ENCODE measurements at regions not wholly inside any gene's neighbourhood (a gene's known extent, or its start where the extent isn't known, plus 50 kb on each side); places are given as distances from the start of the nearest gene placed in this dataset.

DNA sequence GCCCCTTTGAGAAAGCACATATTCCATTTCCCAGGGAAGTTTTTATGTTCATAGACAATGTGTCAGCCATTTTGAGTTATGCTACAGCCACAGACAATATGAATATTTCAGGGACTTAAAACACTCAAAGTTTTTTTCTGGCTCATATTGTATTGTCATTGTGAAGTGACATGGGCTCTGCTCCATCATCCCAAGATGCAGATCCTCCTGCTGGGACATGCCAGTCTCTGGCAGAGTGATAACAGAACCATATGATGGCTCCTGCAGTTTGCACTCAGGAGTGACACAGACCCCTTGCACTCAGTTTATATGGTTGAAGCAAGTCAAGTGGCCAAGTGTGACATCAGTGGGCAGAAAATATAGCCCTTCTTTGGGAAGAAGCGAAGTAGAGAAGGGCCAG is 498.4 kb upstream of the TUSC1 start:
- TF ChIP-seq, protein P1, sequence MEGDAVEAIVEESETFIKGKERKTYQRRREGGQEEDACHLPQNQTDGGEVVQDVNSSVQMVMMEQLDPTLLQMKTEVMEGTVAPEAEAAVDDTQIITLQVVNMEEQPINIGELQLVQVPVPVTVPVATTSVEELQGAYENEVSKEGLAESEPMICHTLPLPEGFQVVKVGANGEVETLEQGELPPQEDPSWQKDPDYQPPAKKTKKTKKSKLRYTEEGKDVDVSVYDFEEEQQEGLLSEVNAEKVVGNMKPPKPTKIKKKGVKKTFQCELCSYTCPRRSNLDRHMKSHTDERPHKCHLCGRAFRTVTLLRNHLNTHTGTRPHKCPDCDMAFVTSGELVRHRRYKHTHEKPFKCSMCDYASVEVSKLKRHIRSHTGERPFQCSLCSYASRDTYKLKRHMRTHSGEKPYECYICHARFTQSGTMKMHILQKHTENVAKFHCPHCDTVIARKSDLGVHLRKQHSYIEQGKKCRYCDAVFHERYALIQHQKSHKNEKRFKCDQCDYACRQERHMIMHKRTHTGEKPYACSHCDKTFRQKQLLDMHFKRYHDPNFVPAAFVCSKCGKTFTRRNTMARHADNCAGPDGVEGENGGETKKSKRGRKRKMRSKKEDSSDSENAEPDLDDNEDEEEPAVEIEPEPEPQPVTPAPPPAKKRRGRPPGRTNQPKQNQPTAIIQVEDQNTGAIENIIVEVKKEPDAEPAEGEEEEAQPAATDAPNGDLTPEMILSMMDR (IDR thresholded peaks at IDR 0.05; ENCODE audit: low read depth, low read length, poor library complexity, severe bottlenecking), result no peak
- TF ChIP-seq EZH2phosphoT487 (IDR thresholded peaks at IDR 0.05; ENCODE audit: borderline replicate concordance, low read length), result no peak
